ENCODE measurements at regions not wholly inside any gene's neighbourhood (a gene's known extent, or its start where the extent isn't known, plus 50 kb on each side); places are given as distances from the start of the nearest gene placed in this dataset.

DNA sequence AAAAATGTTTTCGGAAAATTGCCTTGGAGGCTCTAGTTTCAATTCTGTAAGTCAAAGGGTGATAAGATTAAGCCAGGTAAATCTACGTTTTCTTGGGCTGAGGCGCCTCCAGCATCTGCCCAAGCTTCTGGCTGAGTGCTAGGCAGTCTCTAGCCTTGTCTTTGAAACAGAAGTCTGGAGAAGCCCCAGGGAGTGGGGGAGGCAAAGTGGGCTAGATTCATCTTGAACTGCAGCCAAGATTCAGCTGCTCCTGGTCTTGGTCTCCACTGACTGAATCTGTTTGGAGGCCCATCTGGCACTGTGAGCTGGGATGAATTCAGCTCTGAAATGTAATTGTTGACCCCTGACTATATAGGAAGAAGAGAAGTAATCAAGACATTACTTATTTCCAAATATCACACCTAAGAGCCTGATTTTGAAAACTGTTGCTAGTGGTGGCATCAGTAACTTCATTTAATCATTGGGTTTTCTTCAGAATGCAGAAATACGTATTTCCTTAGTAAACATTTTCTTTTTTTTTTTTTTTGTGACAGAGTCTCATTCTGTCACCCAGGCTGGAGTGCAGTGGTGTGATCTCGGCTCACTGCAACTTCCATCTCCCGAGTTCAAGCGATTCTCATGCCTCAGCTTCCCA is 187.3 kb upstream of the LEF1 start:
- peak overlapping the region; percentile 40 for H3K27ac ChIP-seq
- TF ChIP-seq, protein P1, sequence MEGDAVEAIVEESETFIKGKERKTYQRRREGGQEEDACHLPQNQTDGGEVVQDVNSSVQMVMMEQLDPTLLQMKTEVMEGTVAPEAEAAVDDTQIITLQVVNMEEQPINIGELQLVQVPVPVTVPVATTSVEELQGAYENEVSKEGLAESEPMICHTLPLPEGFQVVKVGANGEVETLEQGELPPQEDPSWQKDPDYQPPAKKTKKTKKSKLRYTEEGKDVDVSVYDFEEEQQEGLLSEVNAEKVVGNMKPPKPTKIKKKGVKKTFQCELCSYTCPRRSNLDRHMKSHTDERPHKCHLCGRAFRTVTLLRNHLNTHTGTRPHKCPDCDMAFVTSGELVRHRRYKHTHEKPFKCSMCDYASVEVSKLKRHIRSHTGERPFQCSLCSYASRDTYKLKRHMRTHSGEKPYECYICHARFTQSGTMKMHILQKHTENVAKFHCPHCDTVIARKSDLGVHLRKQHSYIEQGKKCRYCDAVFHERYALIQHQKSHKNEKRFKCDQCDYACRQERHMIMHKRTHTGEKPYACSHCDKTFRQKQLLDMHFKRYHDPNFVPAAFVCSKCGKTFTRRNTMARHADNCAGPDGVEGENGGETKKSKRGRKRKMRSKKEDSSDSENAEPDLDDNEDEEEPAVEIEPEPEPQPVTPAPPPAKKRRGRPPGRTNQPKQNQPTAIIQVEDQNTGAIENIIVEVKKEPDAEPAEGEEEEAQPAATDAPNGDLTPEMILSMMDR (IDR thresholded peaks at IDR 0.05; ENCODE audit: low read depth, low read length), result no peak
- no peak overlapping the region for H3K4me3 ChIP-seq
- no peaks in the 10 kb centered on the region for H3K36me3 ChIP-seq
- no peaks in the 10 kb centered on the region for H3K27me3 ChIP-seq
- DNase-seq (ENCODE audit: low read depth in 1 of 2, low spot score in 1 of 2), result no peak
- peaks cover 63% of the 10 kb centered on the region for H3K4me1 ChIP-seq (ENCODE audit: low read depth)
- no peaks in the 10 kb centered on the region for H3K9me3 ChIP-seq (ENCODE audit: low read depth)

DNA sequence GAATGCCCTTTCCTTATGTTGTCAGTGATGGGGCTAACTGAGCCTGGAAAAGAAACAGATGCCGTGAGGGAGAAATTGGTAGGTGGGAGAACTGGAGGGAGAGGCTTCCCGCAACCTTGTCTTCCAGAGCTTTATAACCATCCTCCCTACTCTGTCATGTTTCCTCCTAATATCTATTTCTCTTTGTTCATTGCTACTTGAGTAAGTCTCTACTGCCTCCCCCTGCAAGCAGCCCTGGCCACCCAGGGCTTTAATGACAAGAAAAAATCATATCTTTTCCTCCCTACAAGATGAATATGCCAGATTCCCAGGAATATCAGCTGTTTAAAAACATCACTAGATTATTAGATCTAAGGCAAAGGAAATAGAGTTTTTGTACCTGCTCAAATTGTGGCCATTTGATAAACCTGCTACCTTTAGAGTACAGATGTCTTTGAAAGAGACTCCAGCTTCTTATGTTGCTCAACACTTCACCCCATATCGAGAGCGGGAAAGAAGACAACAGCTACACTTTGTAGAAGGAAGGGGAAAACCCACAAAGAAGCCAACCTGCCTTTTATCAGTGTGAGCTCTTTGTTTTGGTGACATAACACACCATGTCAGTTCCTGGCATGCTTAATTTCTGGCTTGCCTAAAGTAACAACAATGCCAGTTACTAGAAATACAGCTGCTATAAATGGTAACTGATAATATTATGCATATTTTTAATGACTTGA is 186.6 kb upstream of the LEF1 start:
- Histone ChIP-seq H3K4me3 (no peak overlapping the region), H3K4me1 (ENCODE audit: low read depth) (peaks cover 63% of the 10 kb centered on the region), H3K36me3 (no peaks in the 10 kb centered on the region), H3K27me3 (no peaks in the 10 kb centered on the region), H3K27ac (peak overlapping the region; percentile 40), H3K9me3 (ENCODE audit: low read depth) (no peaks in the 10 kb centered on the region)
- TF ChIP-seq, protein P1 (IDR thresholded peaks at IDR 0.05; ENCODE audit: low read depth, low read length), result no peak
- no peak for DNase-seq (ENCODE audit: low read depth in 1 of 2, low spot score in 1 of 2)

GRCh38 chr4:108352664-108353308 is 184.1 kb upstream of the LEF1 start:
- TF ChIP-seq, protein P1 (IDR thresholded peaks at IDR 0.05; ENCODE audit: low read depth, low read length), result no peak
- Histone ChIP-seq H3K36me3 (no peaks in the 10 kb centered on the region), H3K27ac (no peak overlapping the region), H3K9me3 (ENCODE audit: low read depth) (no peaks in the 10 kb centered on the region), H3K27me3 (no peaks in the 10 kb centered on the region), H3K4me1 (ENCODE audit: low read depth) (peaks cover 54% of the 10 kb centered on the region), H3K4me3 (no peak overlapping the region)
- DNase-seq (ENCODE audit: low read depth in 1 of 2, low spot score in 1 of 2), result no peak

- TF ChIP-seq, protein P1 (IDR thresholded peaks at IDR 0.05; ENCODE audit: low read depth, low read length), result no peak
- peak in 1 of 2 donors; percentile 20 for DNase-seq (ENCODE audit: low read depth in 1 of 2, low spot score in 1 of 2)
- Histone ChIP-seq H3K4me1 (ENCODE audit: low read depth) (peaks cover 54% of the 10 kb centered on the region), H3K9me3 (ENCODE audit: low read depth) (no peaks in the 10 kb centered on the region), H3K36me3 (no peaks in the 10 kb centered on the region), H3K27ac (no peak overlapping the region), H3K4me3 (no peak overlapping the region), H3K27me3 (no peaks in the 10 kb centered on the region)
Measured at GRCh38 chr4:108351791-108352190, 183.1 kb upstream of the LEF1 start.

GRCh38 chr4:108350332-108350731 is 181.6 kb upstream of the LEF1 start:
- no peaks in the 10 kb centered on the region for H3K9me3 ChIP-seq (ENCODE audit: low read depth)
- no peak for DNase-seq (ENCODE audit: low read depth in 1 of 2, low spot score in 1 of 2)
- H3K4me3 ChIP-seq, result no peak overlapping the region
- peaks cover 45% of the 10 kb centered on the region for H3K4me1 ChIP-seq (ENCODE audit: low read depth)
- H3K27me3 ChIP-seq, result no peaks in the 10 kb centered on the region
- TF ChIP-seq, protein P1 (IDR thresholded peaks at IDR 0.05; ENCODE audit: low read depth, low read length), result no peak
- no peaks in the 10 kb centered on the region for H3K36me3 ChIP-seq
- peak overlapping the region; percentile 44 for H3K27ac ChIP-seq

All from cardiac muscle cell (in vitro differentiated cells and primary cell).